Osteoblast (primary cell): ENCODE measurements at regions not wholly inside any gene's neighbourhood (a gene's known extent, or its start where the extent isn't known, plus 50 kb on each side); places are given as distances from the start of the nearest gene placed in this dataset.

Source experiments
- DNase-seq: peaks from one replicate; pipeline ENCODE4 v3.0.0; 2011; ENCODE audit warnings: low spot score, mixed read lengths; ENCODE audit not compliant: insufficient read length; ENCODE audit errors: missing footprints
- H2AFZ ChIP-seq: 2 replicates; pipeline ENCODE4 v1.6.0; 2011; ENCODE audit warnings: mild to moderate bottlenecking, low read length
- H3K27ac ChIP-seq: 2 replicates; pipeline ENCODE4 v1.5.1; 2011; ENCODE audit warnings: mild to moderate bottlenecking, low read depth, low read length, moderate library complexity
- H3K27me3 ChIP-seq: 2 replicates; pipeline ENCODE4 v1.6.0; 2012; ENCODE audit warnings: mild to moderate bottlenecking, control low read depth, inconsistent platforms, low read length, moderate library complexity; ENCODE audit not compliant: insufficient read depth
- H3K36me3 ChIP-seq: 2 replicates; pipeline ENCODE4 v1.5.1; 2011; ENCODE audit warnings: mild to moderate bottlenecking, low read length, control low read depth, moderate library complexity; ENCODE audit not compliant: insufficient read depth
- H3K4me1 ChIP-seq: 2 replicates; pipeline ENCODE4 v1.5.1; 2011; ENCODE audit warnings: mild to moderate bottlenecking, low read length, control low read depth, moderate library complexity; ENCODE audit not compliant: insufficient read depth
- H3K4me2 ChIP-seq: 2 replicates; pipeline ENCODE4 v1.6.0; 2011; ENCODE audit warnings: mild to moderate bottlenecking, low read length; ENCODE audit not compliant: insufficient read depth
- H3K4me3 ChIP-seq: fragments of 200-600 bp; sonication (generic); 3 replicates; pipeline ENCODE4 v1.5.1; 2012; ENCODE audit warnings: mild to moderate bottlenecking, low read length, inconsistent platforms; ENCODE audit not compliant: insufficient read depth
- H3K79me2 ChIP-seq: 2 replicates; pipeline ENCODE4 v1.6.0; 2012; ENCODE audit warnings: mild to moderate bottlenecking, low read length, control low read depth, inconsistent platforms; ENCODE audit not compliant: insufficient read depth
- H3K9me3 ChIP-seq: 2 replicates; pipeline ENCODE4 v1.5.1; 2011; ENCODE audit warnings: low read depth, low read length, control low read depth
- H4K20me1 ChIP-seq: 2 replicates; pipeline ENCODE4 v1.6.0; 2012; ENCODE audit warnings: mild to moderate bottlenecking, low read length, control low read depth; ENCODE audit not compliant: insufficient read depth
- TF ChIP-seq, protein P1 (sequence below): IDR thresholded peaks from 2 replicates; pipeline ENCODE4 v1.5.1; 2011; ENCODE audit warnings: mild to moderate bottlenecking, low read depth, low read length, moderate library complexity; ENCODE audit errors: extremely low read depth

DNA sequence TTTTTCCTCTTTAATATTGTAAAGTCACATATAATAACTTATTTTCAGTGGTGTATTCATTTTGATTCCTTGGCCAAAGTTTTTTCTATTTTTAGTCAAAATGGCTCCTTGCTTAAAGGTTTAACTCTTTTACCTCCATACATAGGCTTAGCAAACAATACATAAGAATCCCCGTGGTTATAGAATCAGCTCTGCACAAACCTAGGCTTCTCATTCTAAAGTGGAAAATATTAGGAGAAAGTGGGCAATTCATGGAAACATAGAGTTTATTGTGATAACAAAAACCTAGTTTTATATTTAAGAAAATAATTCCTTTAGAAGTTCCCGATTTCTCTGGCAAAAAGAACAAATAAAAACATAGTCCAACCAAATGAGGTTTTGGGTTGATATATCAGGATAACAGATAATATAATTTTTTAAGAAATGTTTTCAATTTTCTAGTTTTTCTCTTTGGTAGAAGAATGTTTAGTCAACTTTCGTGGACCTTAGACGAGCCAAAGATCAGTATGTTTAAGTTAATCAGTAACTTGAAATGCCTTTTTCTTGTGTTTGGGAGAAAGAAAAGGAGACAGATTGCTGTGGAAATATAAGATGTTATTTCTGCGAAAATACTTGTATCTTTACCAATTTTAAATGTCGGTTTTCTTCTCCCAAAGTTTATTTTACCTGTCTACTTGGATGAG, 93.4 kb upstream of the KLF12 start:
- Histone ChIP-seq H3K79me2 (no peaks in the 10 kb centered on the region), H2AFZ (no peak overlapping the region), H3K27me3 (no peaks in the 10 kb centered on the region), H3K4me1 (peaks cover 10% of the 10 kb centered on the region), H4K20me1 (no peaks in the 10 kb centered on the region), H3K4me3 (no peak overlapping the region), H3K9me3 (no peaks in the 10 kb centered on the region), H3K36me3 (no peaks in the 10 kb centered on the region), H3K4me2 (no peak overlapping the region), H3K27ac (peak overlapping the region; percentile 25)
- no peak for DNase-seq
- TF ChIP-seq, protein P1, sequence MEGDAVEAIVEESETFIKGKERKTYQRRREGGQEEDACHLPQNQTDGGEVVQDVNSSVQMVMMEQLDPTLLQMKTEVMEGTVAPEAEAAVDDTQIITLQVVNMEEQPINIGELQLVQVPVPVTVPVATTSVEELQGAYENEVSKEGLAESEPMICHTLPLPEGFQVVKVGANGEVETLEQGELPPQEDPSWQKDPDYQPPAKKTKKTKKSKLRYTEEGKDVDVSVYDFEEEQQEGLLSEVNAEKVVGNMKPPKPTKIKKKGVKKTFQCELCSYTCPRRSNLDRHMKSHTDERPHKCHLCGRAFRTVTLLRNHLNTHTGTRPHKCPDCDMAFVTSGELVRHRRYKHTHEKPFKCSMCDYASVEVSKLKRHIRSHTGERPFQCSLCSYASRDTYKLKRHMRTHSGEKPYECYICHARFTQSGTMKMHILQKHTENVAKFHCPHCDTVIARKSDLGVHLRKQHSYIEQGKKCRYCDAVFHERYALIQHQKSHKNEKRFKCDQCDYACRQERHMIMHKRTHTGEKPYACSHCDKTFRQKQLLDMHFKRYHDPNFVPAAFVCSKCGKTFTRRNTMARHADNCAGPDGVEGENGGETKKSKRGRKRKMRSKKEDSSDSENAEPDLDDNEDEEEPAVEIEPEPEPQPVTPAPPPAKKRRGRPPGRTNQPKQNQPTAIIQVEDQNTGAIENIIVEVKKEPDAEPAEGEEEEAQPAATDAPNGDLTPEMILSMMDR, result no peak

DNA sequence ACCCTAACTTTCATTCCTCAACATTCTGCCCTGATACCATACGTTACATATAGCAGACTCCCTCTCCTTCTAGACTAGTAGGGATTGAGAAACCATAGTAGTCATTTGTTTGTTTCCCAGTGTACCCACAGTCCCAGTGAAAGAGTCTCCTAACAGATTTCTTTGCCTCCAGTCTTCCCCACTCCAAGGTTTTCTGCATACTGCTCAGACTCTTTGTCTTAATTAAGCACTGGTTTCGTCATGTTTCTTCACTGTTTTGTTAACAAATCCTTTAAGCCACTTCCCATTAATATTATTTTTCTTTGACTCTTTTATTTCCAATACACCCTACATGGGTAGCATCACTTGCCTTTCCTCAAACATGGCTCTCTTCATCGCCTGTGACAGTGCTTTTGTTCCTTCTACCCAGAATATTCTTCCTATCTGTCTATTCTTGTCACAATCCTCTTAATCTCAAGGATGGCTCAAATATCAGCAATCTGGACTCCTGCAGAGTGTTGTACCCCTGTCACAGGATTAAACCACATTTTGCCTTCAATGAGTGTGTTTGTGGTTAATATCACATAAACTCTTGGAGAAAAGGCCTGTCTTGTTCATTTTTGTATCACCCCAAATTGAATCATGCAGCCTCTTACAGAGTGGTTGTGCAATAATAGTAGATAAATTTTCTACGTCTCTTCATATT, 92.7 kb upstream of the KLF12 start:
- H3K79me2 ChIP-seq, result no peaks in the 10 kb centered on the region
- no peak overlapping the region for H3K4me3 ChIP-seq
- DNase-seq, result no peak
- no peaks in the 10 kb centered on the region for H3K36me3 ChIP-seq
- no peak overlapping the region for H2AFZ ChIP-seq
- H3K4me2 ChIP-seq, result no peak overlapping the region
- no peaks in the 10 kb centered on the region for H3K27me3 ChIP-seq
- H3K9me3 ChIP-seq, result no peaks in the 10 kb centered on the region
- TF ChIP-seq, protein P1, result no peak
- peak overlapping the region; percentile 25 for H3K27ac ChIP-seq
- no peaks in the 10 kb centered on the region for H4K20me1 ChIP-seq
- peaks cover 10% of the 10 kb centered on the region for H3K4me1 ChIP-seq

DNA sequence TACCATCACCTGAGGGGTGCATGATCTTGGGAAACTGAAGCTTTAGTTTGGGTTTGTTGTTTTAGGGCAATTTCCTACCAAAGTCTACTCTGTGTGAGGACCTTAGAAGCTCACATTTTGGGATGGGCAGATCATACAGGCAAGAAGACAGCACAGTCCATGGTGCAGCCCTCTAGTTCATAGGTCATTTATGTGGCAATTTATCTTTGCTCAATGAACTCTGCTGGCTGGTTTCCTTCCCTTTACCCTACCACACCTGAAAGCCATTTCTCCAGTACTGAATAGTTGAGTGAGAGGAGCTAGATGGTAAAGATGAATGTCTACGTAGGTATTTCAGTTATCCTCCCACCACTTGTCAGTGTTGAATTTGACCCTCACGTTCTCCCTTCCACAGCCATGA, 87.5 kb upstream of the KLF12 start:
- Histone ChIP-seq H4K20me1 (no peaks in the 10 kb centered on the region), H3K9me3 (no peaks in the 10 kb centered on the region), H3K36me3 (no peaks in the 10 kb centered on the region), H3K4me2 (no peak overlapping the region), H3K27ac (no peak overlapping the region), H3K79me2 (no peaks in the 10 kb centered on the region), H3K4me3 (no peak overlapping the region), H3K4me1 (peaks cover 14% of the 10 kb centered on the region), H3K27me3 (no peaks in the 10 kb centered on the region), H2AFZ (peak overlapping the region; percentile 61)
- no peak for DNase-seq
- TF ChIP-seq, protein P1, result no peak

DNA sequence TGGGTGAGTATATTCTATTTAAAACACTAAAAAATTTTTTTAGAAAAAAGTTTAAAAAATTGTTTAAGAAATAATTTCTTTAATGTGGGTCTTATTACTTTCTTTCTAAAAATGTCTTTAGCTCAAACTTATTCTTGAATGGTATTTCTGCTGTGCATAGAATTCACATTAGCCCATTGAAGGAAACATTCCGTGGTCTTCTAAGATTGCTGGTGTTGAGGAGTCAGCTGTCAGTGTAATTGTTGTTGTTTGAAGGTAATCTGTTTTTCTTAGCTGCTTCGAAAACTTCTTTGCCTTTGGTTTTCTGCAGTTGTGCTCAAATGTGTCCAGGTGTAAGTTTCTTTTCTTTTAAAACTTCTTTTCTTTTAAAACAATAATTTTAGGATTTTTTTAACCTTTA, 85.4 kb upstream of the KLF12 start:
- no peaks in the 10 kb centered on the region for H3K27me3 ChIP-seq
- no peaks in the 10 kb centered on the region for H3K36me3 ChIP-seq
- DNase-seq, result no peak
- TF ChIP-seq, protein P1, result no peak
- no peaks in the 10 kb centered on the region for H3K9me3 ChIP-seq
- no peak overlapping the region for H3K4me2 ChIP-seq
- peaks cover 13% of the 10 kb centered on the region for H3K4me1 ChIP-seq
- no peak overlapping the region for H3K27ac ChIP-seq
- H4K20me1 ChIP-seq, result no peaks in the 10 kb centered on the region
- H2AFZ ChIP-seq, result peak overlapping the region; percentile 42
- no peaks in the 10 kb centered on the region for H3K79me2 ChIP-seq
- no peak overlapping the region for H3K4me3 ChIP-seq
